ENCODE measurements at regions not wholly inside any gene's neighbourhood (a gene's known extent, or its start where the extent isn't known, plus 50 kb on each side); places are given as distances from the start of the nearest gene placed in this dataset.

DNA sequence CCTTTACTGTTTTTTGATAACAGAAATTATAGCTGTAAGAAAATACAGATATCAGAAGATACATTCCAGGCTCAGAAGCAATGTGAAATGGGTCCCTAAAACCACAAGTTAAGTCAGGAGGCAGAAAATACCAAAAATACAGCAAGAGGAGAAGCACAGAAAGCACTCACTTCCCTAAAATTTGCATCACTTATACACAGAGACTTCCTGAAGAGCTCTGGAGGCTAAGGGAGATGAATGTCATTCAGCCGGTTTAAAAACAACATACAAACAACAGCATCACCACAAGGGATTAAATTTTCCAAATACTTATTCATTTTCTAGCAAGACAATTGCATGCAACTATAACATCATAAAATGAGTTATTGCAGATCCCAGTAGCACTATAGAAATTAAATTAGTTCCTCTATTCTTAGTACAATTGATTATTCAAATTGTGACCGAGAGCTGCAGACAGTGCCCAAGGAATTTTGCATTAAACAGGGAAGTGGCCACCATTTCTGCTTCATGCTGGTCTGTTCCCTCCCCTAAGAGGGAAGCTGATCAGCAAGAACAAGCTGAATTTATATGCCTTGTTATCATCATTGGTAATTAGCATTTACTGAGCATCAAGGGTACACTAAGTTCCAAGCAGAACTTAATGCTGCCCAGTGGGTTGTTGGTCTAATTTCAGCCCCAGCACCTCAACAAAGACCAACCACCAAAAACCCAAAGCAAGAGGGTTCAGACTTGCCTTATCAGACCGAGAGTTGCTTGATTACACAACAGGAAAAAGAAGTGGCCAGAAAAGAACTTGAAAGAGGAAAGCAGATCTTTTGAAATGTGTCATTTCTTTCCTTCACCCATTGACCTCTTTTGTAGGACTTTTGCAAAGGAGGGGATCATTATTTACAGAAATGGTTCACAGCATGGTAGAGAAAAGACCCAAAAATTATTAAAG, 140.7 kb downstream of the KCTD12 start:
- DNase-seq: no peak

DNA sequence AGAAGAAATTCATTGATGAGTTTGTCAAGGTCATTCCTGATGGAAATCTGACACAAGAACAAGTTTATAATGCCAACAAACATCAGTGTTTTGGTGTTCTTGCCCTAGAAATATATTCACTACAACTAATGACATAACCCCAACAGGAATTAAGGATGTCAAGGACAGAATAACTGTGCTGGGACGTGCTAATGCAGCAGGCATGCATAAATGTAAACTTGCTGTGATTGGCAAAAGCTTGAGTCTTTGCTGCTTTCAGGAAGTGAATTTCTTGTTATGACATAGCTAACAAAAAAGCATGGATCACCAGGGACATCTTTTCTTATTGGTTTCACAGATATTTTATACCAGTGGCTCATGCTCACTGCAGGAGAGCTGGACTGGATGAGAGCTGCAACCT, 144.6 kb downstream of the KCTD12 start:
- DNase-seq: no peak

DNA sequence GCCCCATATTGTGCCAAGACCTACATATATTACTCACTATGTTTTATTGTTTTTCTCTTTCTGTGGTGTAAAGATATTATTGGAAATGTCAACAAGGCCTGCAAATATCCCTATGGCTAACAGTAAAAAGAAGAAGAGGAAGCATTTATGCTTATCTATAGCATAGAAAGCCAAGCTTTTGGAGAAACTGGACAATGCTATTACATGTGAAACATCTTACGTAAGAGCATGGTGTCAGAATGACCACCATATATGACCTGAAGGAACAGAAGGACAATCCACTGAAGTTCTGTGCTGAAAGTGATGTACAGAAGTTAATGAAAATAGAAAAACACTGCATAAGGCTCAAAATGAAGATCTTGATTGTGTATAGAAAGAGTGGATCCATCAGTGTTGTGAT, 145.2 kb downstream of the KCTD12 start:
- DNase-seq: no peak

DNA sequence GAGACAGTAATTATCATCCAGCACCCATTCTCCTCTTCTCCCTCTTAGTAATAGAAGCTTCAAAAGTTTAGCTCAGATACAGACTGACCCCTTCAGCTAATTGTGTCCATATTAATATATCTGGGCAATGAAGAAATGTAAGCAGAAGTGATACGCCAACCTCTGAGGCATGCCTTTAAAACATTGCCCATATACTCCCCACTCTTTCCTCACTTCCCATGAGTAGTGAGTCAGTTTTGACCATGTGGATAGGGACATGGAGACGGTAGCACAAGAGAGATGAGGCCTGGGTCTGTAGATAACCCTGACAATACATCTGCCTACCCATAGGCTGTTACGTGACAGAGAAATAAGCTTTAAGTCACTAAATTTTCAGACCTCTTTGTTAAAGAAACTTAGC, 147.6 kb downstream of the KCTD12 start:
- DNase-seq: no peak

DNA sequence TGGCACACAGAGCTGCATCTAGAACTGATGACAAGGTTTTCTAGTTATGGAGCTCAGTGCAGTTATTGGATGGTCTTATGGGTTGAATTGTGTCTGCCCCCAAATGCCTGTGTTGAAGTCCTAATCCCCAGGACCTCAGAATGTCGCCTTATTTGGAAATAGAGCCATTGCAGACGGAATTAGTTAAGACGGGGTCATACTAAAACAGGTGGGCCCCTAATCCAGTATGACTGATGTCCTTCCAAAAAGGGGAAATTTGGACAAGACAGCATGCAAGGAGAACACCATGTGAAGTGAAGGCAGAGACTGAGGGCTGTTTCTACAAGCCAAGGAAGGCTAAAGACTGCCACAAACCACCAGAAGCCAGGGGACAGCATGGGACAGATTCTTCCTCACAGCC, 148.7 kb downstream of the KCTD12 start:
- DNase-seq: no peak

DNA sequence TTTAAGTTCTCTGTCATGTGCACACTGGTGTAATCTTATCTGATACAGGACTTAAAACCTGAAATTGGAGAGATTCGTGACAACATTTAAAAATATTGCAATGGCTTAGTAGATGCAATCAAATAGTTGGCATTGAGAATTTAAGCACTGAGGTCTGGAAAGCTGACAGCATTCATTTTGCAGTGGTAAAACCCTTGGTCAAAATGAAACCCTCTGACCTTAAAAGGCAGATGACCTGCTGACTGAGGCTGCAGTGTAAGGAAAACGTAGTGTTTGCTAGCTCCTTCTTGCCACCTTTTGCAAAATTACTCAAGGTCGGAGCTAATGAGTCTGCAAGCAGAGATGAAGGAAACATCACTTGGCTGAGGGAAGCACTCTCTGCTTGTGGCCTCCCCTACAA, 150.6 kb downstream of the KCTD12 start:
- DNase-seq: no peak

DNA sequence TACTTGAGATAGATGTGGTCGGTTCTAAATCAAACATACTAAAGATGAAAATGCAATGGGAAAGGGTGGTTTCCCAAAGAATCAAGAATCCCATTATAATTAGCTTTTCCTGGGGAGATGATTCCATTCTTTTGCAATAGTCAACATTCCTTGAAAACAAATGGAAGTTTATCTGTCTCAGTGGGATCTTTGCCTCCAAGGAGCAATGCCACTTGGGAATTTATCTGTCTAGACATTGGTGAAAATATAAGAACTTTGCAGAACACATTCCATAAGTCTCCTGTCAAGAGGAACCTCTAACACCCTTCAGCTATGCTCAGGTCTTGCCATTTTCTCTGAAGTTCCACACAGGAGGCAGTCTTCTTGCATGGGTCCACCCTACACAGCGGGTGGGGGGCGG, 152.5 kb downstream of the KCTD12 start:
- DNase-seq: no peak

DNA sequence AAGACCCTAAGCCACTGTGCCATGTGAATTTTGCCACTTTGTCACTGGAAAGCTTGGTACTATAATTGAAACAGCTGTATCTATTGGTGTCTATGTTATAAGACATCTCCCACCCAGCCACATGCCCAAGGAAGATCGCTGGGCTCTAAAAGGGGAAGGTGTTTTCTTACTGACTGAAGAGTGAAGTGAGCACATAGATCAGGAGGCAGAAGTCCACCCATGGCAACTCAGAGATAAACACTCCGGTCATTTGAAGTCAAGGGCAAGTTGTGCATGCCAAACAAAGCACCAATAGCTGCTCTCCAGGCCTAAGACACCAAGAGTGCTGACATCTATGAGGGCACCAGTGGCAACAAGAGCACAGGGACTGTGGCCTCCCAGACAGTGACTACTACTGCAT, 153.8 kb downstream of the KCTD12 start:
- no peak for DNase-seq

DNA sequence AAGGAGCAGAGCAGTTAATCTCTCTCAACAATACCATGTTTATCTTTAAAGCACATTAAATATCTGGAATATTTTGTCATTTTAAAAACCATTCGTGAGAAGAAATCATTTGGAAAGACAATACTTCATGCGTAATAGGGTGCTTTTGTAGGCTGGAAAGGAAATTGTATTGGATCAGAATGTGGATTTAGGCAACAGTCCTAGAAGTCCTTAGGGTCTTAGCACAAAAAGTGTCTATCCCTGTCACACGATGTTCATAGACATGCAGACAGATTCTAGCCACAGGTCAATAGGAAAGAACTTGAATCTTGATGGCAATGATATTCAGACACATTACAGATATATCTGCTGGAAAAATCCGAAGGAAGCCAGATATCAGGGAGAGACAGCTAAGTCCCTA, 156.0 kb downstream of the KCTD12 start:
- no peak for DNase-seq

DNA sequence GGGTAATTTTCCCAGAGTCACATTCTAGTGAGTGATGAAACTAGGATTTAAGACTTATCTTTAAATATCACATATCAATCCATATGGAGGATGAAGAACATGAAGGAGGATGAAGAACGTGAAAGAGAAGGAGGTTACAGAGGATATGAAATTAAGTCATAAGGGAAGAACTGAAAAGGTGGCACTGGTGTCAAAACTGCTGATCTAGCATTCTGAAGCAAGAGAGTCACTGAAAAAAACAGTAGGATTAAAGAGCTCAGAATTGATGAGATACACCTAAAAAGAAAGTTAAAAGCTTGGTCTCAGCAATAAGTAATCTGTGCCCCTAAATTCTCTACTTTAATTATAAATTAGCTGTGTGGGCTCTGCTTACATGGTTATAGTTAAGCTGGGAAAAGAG, 156.5 kb downstream of the KCTD12 start:
- DNase-seq: no peak

DNA sequence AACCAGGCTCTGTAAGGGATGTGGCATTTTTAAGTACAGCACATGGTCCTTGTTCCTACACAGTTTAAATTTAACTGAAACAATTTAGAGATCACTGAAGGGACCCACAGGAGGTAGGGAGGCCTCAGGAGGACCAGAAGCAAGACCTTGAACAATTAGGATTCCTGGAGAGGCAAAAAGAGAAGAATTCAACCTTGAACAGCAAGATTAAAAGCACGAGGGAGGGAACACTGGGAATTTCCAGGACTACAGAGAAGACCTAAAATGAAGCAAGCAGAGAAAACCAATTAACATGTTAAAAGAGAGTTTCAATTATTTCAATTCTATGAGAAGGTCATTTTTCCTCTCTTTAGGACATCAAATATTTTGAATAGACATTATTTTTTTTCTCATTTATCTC, 160.3 kb downstream of the KCTD12 start:
- no peak for DNase-seq

DNA sequence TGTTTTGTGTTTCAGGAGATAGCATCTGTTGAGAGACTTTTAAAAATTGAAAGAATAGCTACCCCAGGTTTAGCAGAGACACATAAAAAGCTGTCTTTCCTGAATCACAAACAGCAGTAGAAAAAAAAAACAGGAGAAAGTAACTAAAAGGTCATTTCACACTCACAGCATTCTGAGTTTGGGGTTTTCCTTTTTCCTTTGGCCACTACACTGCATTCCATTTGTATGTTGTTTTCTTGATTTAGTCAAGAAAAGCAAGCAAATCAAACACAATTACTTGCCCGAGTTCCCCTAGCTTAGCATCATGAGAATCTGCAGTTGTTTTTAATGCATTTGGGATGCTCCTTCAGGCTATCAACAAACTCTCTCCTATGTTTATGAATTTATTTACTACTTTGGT, 161.0 kb downstream of the KCTD12 start:
- no peak for DNase-seq

DNA sequence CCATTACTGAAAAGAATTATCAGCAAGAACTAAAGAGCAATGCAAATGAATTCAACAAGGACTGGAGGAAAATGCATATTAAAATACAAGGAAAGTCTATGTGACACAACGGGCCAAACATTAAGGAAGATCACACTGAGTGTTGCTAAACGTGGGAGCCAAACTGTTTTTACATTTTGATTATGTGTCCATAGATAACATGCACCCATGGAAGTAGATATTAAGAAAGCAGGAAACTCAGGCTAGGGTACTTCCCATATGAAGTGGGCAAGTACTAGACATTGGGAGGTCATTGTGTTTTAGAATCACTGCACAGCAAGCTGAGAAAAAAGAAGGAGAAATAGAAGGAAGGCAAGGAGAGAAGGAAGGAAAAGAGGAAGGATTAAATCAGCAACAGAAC, 161.8 kb downstream of the KCTD12 start:
- DNase-seq: no peak

DNA sequence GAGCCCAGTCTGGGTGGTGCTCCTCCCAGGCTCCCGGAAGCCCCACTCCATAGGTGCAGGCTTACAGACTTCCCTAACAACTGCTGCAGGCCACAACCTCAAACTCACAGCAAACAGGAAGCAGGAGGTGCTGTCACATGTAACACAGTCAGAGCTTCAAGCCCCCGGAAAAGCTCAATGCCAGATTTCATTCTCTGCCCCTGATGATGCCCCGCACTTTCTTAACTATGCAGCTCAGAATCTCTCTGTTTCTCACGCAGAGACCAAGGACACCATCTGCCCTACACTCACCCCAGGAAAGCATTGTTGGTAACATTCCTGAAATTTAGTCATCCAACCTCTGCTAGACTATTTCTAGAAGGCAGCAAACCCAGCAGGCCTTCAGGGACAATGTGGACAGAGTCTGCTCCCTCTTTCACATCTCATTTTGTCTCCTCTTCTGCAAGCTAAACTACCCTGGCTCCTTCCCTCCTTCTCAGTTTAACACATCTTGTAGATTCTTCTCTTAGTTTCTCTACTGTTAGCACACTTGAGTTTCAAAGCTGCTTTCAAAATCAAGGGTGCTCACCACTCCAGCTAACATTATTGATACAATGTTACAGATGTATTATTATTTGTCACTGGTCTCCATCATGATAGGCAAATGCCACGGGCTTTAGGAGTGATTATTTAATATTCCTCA, 162.5 kb downstream of the KCTD12 start:
- no peak for DNase-seq

DNA sequence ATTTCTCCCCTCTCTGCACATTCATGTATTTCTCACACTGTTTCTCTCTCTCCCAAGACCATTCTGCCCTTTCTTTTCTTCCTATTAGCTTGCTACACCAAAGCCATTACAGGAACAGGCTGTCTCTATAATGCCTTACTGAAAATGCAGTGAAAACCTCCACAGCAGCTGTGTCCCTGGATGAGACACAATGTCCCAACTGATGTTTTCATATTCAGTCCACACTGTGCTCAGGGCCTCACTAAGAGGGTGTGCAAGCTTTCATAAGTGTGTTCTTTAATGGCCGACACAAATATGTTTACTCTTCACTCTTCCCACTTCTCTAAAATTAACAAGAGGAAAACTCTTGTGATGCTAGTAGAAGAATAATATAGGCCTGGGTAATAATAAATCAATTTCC, 163.4 kb downstream of the KCTD12 start:
- DNase-seq: no peak

DNA sequence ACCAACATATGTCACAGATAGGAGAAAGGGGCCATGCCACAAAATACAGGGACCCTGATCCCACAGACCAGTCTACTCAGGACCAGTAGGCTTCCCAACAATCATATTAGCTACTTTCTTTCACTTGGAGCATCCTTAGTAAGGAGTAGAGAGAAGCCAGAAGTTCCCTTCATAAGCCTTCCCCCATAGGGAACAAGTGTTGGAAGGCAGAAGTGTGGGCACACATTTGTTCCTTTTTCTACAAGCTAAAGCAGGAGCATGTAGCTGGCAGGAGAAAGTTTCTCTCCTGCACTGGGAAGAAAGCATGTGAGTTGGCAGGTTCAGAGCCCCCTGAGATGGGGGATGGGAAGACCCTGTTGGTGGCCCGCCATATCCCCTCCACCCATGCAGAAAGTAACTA, 165.4 kb downstream of the KCTD12 start:
- no peak for DNase-seq

DNA sequence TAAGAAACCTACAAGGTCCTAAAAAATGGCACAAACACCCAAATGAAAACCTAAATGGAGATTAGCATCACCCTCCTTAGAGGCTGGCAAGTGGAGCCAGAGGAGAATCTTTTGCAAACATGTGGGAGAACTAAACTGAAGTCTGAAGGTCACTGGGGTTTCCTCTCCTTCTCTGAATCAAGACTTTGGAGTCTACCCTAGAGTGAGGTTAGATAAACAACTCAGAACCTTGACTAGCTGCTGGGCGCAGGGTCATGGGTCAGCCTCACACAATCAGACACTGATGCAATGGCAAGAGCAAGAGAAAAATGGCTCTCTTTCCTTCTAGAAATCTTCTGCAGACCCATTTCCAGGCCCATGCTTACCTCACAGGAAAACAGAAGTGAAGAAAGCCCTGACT, 165.8 kb downstream of the KCTD12 start:
- DNase-seq: no peak

DNA sequence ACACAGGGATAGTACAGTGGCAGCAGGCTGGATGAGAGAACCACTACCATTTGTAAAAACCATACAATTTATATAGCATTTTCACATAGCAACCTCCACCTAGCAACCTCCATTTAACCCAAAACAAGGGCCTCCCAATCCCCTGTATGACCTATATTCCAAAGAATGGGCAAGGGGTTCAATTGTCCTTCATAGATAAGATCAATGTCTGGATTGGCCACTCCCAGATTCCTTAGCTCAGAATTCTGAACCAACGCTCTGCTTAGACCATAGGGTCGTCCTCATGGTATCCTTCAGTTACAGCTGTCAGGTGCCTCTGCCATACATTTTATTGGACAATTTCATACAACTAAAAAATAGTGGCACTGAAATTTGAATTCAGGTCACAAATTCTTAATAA, 166.2 kb downstream of the KCTD12 start:
- DNase-seq: no peak

DNA sequence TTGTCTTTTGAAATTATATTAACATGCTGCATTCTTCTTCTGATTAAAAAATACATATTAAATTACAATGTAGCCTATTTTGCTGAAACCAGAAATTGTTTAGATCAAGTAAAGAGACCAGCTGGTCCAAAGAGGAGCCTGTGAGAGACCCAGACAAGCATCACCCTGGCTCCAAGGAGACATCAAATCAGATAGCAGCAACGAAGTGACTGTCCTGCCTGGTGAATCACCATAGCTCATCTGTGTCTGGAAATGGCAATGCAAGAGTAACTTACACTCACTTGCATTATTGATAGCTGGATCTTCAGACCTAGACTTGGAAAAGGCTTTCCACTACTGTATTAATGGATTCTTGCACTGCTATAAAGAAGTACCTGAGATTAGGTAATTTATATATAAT, 169.1 kb downstream of the KCTD12 start:
- DNase-seq: no peak

DNA sequence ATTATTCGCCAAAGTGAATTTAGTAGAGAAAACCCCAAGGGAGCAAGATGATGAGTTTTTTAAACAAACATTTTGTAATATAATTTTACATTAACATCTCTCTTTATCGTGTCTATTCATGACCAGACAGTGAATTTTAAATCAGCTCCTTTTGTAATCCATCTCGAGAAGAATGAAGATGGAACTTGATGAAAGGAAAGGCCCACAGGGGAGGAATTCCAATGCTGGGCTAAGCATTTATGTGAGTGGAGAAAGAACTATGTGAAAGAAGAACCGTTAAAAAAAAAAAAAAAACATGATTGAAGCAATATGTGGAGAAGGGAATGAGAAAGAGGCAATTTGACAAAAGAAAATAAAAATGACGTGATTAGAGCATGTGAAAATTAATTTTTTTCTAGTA, 170.6 kb downstream of the KCTD12 start:
- DNase-seq: no peak

DNA sequence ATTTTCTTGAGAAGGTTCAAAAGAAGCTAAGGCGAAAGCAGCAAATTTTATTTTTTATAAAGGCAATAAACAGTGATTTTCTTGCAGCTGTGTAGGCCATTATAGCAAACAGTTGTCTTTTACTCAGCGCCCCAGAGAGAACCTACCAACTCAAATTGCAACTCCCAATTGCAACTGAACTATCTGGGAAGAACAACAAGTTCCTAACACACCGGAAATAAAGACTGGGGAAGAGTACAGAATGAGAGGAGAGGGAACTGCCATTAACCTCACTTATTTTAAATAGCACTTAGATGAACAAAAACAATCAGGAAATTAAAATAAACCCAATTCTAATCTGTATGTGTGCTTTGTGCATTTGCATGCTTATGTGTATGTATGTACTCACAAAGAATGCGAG, 171.1 kb downstream of the KCTD12 start:
- no peak for DNase-seq

DNA sequence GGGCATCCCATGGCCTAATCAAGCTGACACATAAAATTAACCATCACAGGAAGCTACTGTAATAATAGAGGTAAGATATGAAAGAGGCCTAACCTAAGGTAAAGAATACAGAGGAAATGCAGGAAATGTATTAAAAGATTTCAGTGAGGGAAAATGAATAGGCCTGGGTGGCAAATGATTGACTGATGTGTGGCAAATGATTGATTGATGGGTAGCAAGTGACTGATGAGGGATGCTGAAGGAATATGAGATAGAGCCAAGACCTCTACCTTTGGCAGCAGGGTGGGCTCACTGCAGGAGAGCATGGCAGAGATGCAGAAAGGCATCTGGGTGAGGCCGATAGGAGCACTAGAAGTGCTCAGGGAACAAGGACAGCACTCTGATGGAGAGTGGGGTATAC, 172.9 kb downstream of the KCTD12 start:
- no peak for DNase-seq

DNA sequence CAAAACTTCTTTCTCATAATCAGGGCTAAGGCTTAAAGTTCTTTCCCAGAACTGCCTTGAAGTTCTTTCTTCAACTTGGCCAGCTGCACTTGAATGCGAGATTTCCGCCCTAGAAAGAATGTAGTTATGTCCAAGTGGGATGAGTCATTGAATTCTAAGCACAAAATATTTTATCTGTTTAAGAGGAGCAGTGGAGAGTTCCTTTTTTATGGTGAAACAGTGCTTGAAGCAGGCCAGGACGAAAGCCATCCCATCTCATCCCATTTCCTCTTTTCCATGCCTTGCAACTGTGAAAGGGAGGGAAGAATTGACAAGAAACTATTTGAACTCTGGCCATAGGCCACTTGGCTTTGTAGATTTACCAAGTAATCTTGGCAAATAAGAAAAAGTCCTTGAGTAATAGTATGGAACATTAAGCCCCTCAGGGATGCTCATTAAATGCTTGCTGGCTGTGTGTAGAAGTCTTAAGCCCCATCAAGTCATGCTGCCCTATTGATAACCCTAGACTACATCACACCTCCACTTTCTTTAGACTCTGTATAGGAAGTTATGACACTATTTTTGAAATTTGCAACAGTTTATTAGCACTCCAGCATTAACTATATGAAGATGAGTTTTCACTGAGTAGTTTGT, 174.5 kb downstream of the KCTD12 start:
- no peak for DNase-seq

DNA sequence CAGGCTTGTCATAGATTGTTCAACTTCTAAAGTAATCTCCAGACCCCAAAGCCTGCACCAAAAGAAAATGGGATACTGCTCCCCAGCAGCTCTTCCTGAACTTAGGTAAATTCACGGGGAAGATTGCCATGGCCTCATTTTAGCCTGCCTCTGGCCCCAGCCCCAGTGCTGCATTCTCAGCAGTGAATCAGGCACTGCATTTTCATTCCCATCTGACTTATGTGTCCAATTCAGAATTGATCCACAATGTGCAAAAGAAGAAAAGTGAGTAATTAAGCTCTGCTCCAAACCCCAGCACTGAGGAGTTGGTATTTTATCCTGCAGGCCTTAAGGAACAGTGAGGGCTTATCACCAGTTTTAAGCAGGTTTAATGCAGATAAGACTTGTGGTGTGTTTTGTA, 176.4 kb downstream of the KCTD12 start:
- no peak for DNase-seq
